Erythroblast (primary cell): ENCODE measurements at regions not wholly inside any gene's neighbourhood (a gene's known extent, or its start where the extent isn't known, plus 50 kb on each side); places are given as distances from the start of the nearest gene placed in this dataset.

ENCODE experiments used
- GATA1 ChIP-seq: IDR thresholded peaks from 2 replicates; pipeline ENCODE4 v1.6.1; 2011; ENCODE audit warnings: low read depth, mild to moderate bottlenecking, control low read depth, low read length, moderate library complexity
- POLR2A ChIP-seq: IDR thresholded peaks from 2 replicates; pipeline ENCODE4 v1.6.1; 2011; ENCODE audit warnings: mild to moderate bottlenecking, low read length

DNA sequence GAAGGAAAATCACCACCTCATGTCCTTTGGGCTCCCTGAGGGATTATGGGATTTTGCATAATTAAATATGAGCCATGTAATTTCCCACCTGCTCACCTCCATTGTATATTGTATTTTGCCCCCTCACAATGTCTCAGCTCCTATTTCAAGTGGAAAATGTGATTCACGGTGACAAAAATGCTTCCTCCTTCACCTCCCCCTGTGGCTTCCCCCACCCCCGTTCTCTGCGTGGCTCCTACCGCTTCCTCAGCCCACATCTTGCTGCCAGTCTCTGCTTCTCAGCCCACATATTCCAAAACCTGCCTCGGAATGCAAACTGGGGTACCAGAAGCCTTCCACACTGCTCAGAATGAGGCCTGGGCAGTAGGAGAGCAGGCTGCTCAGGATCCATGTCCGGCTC, 394.5 kb upstream of the C16orf82 start:
- TF ChIP-seq POLR2A (no peak), GATA1 (no peak)
